Kidney epithelial cell (primary cell): ENCODE measurements at regions not wholly inside any gene's neighbourhood (a gene's known extent, or its start where the extent isn't known, plus 50 kb on each side); places are given as distances from the start of the nearest gene placed in this dataset.
"Not testable (repeated sequence)": the region's sequence is repeated elsewhere in the genome, so short reads cannot be mapped to it uniquely, and the experiment has no call there.

ENCODE experiments used
- DNase-seq: peaks from one replicate; pipeline ENCODE4 v3.0.0-alpha.2; 2010; ENCODE audit warnings: low read depth
- H3K27me3 ChIP-seq: 2 replicates; pipeline ENCODE4 v1.6.0; 2011; ENCODE audit warnings: low read length; ENCODE audit not compliant: control insufficient read depth, insufficient read depth
- H3K36me3 ChIP-seq: 2 replicates; pipeline ENCODE4 v1.5.1; 2011; ENCODE audit warnings: low read length; ENCODE audit not compliant: control insufficient read depth, insufficient read depth
- H3K4me3 ChIP-seq: 2 replicates; pipeline ENCODE4 v1.5.1; 2011; ENCODE audit warnings: low read depth, mild to moderate bottlenecking, control low read depth, low read length
- CTCF ChIP-seq: IDR thresholded peaks from 2 replicates; pipeline ENCODE4 v1.5.1; 2011; ENCODE audit warnings: mild to moderate bottlenecking, moderate library complexity, low read length, control low read depth, inconsistent platforms; ENCODE audit not compliant: insufficient read depth, poor library complexity, severe bottlenecking

GRCh38 chr4:126906466-126906865 lies 726.3 kb upstream of the INTU start:
- TF ChIP-seq CTCF = no peak
- no peaks in the 10 kb centered on the region for H3K36me3 ChIP-seq
- H3K4me3 ChIP-seq = no peak overlapping the region
- H3K27me3 ChIP-seq = no peaks in the 10 kb centered on the region
- DNase-seq = no peak

DNA sequence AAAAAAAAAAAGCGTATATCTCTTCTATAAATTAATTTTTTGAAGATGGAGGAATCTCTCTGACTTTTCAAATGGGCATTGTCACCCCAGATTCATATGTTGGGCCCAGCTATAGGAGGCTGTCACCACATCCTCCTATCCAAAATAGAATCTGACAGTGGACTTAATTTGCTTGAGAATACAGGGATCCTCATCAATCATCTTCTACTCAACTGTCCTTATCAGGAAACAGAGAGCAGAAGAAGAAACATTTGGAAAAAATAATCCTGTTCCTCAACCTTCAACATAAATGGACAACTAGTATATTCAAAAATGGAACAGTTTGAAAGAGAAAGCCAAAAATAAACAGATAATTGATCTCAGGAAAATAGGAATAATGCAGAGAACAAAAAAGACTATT lies 725.4 kb upstream of the INTU start:
- TF ChIP-seq CTCF = no peak
- no peak for DNase-seq
- H3K27me3 ChIP-seq = no peaks in the 10 kb centered on the region
- no peak overlapping the region for H3K4me3 ChIP-seq
- no peaks in the 10 kb centered on the region for H3K36me3 ChIP-seq

DNA sequence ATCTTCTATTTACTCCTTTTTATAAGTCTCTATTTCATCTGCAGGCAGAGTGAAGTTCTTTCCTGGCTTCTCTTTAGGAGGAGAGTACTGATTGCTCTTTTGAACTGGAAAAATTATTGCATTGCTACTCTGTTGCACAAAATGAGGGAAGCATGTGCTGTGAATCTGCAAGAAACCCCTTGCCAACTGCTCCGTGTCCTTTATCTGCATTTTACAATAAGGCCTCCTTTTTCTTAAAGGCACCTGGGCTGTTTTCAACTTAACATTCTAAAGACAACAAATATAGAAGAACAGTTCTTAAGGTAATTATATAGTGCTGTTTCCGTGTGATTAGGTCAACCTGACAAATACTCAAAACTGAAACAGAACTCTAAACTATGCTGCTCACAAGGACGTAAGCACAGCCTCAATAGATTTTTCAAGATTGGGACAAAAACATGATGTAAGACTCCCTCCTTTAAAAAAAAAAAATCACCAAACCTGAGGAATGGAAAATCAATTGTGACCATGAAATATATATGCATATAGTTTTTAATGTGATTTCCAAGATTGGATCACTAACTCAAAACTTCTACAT lies 716.6 kb upstream of the INTU start:
- H3K36me3 ChIP-seq = no peaks in the 10 kb centered on the region
- DNase-seq = no peak
- TF ChIP-seq CTCF = no peak
- H3K27me3 ChIP-seq = no peaks in the 10 kb centered on the region
- no peak overlapping the region for H3K4me3 ChIP-seq

DNA sequence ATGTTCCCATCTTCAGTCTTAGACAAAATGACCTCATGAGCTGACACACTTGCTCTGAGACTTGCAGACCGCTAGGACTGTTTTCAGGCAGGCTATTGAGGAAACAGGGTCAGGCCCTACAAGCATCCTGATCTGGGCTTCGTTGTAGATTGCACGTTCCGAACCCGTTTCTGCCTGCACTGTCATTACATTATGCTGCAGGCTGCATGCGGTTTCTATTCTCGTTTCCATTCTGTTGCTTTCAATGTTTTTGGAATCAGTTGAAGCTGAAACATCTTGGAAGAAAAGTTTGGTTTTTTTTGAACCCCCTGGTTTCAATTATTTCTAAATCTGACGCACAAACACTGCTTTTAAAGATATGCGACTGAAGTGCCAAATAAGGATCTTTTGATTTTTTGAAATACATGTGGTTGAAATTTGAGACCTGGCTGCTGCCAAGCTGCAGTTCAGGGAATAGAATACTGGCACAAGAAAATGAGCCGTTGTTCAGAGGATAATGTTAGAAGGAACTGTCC lies 716.1 kb upstream of the INTU start:
- no peaks in the 10 kb centered on the region for H3K36me3 ChIP-seq
- no peak for DNase-seq
- no peak overlapping the region for H3K4me3 ChIP-seq
- no peak for TF ChIP-seq CTCF
- no peaks in the 10 kb centered on the region for H3K27me3 ChIP-seq

- H3K36me3 ChIP-seq, DNase-seq, H3K27me3 ChIP-seq, H3K4me3 ChIP-seq: not testable (repeated sequence)
These were observed 710.3 kb upstream of the INTU start for GRCh38 chr4:126922328-126922938.

DNA sequence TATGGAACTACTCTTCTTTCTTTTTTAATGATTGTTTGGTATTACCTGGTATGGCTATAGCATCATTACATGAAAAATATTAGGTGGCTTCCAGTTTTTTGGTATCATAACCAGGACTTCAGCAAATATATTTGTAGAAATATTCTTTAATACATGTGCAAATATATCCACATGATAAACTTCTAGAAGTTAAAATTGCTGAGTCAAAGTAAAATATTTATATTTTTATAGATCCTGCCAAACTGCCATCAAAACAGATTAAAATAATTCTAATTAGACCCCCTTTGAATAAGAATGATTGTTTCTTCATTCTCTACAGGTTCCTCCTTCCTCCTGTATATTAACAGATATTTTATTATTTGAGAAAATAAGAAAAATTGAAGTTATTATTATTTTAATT lies 708.5 kb upstream of the INTU start:
- no peak for DNase-seq
- no peaks in the 10 kb centered on the region for H3K27me3 ChIP-seq
- H3K4me3 ChIP-seq = no peak overlapping the region
- no peaks in the 10 kb centered on the region for H3K36me3 ChIP-seq
- TF ChIP-seq CTCF = no peak

DNA sequence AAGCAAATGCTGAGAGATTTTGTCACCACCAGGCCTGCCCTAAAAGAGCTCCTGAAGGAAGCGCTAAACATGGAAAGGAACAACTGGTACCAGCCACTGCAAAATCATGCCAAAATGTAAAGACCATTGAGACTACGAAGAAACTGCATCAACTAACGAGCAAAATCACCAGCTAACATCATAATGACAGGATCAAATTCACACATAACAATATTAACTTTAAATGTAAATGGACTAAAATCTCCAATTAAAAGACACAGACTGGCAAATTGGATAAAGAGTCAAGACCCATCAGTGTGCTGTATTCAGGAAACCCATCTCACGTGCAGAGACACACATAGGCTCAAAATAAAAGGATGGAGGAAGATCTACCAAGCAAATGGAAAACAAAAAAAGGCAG lies 702.7 kb upstream of the INTU start:
- not testable (repeated sequence) for H3K4me3 ChIP-seq, DNase-seq, H3K36me3 ChIP-seq, H3K27me3 ChIP-seq
